RKO (cell line): ENCODE measurements at regions not wholly inside any gene's neighbourhood (a gene's known extent, or its start where the extent isn't known, plus 50 kb on each side); places are given as distances from the start of the nearest gene placed in this dataset.

Experiments used
- DNase-seq: peaks from one replicate; pipeline ENCODE4 v3.0.0-alpha.2; 2016; ENCODE audit warnings: low spot score

DNA sequence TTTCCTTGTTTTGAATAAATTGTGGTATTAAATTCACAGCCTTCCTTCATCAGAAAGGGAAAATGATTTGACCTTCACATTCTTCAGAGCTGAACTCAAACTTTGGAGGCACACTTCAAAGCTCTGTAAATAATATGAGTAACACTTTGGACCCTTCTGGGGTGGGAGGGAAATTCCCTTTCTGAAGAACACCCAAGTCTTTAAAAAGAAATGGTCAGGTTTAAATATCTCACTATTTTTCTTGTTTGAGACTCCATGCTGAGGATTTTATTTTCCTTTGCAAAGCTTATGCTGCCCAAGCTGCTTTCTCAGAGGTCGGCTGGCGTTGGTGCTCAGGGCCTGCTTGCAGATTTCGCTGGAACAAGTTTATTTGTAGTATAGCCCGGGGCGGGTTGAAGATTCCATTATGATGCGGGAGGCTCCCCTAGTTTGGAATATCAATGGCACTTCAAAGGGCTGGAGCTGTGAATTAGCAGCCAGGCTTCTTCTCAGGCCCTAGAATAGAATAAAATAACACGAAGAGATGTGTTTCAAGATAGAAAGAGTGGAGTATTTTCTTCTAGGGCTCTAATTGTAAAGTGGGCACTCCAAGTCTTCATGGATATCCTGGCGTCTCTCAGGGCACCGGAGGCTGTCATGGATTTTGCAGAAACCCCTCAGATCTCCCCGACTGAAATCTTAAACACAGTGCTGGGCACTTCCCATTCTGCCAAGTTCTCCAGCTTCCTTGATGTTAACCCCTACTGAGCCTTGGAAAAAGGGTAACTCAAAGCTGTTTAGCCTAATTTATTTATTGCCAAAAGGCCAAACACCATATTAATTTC, 315.6 kb downstream of the GPAT3 start:
- no peak for DNase-seq

DNA sequence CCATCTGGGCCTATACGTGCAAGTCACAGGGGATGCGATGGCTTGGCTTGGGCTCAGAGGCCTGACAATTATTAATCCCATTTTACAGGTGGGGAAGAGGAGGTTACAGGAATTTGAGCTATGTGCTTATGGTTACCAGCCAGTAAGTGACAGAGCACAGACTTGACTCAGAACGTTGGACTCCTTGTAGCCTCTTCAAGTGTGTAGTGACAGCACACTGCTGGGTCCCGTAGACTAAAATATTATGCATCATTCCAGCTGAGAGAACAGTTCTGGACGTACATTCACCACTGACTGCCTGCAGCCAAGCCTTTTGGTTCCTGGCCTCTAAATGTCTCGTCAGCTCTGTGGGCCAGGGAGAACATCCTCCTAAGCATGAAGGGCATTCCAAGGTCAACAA, 314.5 kb downstream of the GPAT3 start:
- no peak for DNase-seq

DNA sequence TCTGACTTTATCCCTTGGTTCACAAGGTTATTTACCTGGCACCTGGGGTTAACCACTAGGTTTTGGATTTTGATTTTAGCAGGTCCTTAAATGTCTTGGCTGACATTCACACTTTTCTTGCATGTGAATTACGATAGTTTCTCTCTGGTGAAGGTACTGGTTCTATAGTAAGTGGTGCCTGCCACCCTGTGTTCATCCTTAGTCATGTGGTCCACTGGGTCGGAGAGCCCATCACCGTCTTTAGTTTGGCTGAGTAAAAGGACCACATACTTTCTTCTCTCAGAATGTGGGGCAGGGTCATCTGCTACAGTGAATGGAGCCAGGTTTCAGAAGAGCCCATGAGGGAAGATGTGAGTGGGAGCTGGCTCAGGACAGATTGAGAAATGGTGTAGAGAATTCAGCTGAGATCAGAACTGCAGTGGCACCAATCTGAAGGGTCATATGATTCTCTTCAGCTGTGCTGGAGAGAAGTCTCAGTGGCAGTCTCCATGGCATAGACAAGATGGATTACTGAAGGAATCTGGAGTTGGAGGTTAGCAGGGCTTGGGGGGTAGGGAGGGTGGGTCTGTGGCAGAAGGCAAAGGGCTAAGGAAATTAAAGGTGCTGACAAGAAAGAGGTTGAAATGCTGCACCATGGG, 310.4 kb downstream of the GPAT3 start:
- DNase-seq: no peak

DNA sequence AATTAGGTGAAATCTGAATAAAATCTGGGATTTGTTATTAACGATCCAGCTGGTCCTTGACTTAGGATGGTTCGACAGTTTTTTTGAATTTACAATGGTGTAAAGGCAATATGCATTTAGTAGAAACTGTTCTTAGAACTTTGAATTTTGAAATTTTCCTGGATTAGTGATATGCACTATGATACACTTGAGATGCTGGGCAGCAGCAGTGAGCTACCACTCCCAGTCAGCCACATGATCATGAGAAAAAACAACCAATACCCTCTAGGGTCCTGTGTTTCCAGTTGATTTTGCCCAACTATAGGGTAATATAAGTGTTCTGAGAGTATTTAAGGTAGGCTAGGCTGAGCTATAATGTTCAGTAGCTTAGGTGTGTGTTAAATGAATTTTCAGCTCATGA, 303.7 kb downstream of the GPAT3 start:
- DNase-seq: no peak

DNA sequence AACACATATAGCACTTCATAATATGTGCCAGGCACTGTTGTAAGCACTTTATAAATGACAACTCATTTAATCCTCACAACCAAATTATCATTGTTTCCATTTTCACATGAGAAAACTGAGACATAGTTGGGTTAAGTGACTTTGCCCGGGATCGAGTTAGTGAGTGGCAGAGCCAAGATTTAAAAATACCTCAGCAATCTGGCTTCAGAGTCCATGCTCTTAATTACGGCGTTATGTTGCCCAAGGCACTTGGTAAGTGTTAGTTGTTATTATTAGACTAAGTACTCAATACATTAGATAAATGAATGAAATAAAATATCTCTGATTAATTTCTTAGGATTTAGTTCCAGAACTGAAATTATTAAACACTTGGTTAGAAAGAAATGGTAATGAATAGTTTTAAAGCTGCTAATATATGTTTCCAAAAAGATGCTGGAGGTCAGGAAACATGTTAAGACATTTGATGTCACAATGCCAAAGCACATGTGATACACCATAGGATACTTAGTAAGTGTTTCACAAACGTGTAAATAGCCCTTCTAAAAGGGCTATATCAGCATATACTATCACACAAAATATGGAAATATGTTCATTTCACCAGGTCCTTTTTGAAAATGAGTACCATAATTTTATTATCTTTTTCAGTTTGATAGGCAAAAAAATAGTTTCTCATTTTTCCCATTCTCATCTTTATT, 301.9 kb downstream of the GPAT3 start:
- DNase-seq: no peak

DNA sequence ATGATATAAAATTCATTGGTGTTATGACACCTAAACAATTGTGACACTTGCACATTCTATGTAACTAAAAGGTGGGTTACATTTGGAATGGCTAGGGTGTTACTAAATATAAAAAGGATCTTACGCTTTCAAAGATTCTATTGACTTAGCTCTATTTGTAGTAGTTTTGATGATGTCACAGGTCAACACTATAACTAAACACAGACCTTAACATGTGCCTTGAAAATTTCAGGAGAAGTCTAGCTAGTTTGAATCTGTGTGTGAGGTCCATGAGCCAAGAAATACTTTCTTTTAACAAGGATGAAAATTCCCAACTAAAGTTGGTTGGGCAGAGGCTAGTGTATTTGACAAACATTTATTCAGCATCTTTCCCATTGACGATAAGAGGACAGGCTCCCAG, 298.0 kb downstream of the GPAT3 start:
- no peak for DNase-seq

DNA sequence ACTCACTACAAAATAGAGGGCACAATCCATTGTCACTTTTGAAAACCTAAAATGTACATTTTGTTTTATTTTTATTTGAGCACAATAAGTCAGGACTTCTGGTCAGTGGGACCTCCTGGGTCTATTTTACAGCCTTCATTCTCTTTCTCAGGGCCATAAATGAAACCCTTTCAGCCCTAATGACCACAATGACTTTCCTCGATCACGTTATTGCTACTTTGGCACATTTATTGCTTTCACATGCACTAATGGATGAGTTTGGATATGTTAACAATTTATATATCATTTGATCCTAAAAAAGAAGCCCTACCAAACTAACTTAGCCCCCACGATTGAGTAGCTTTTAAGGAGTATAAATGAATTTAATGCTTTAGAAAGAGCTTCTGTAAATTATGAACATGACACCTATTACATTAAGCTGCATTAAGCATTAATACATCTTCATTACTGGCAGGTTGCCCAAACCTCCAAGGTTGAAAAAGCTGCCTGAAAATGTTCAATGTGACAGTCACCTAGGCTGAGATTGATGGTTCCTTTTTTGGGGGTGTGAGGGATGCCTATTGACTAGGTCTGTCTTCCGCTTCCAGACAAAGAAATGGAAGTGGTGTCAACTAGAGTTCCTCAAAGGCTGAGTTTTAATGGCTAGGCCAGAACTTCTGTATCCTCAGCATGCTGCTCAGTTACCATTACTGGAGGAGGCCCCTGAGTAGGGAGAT, 296.4 kb downstream of the GPAT3 start:
- DNase-seq: no peak

DNA sequence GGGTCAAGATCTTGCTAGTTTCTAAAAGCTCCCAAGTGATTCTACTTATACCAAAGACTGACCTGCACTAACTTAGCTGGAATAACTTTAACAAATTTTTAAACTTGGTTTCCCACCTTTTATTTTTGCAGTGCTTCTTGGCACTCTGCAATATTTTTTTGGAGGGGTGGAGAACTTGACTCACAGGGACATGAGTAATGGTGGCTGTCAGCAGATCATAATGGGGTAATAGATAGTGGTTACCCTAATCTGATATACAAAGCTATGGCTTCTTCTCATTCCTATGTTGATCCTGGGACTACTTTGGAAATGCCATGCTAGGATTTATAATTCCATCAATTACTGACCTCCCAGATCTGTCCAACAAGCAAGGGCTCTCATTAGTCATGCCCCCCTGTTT, 295.7 kb downstream of the GPAT3 start:
- peak; percentile 0 for DNase-seq

DNA sequence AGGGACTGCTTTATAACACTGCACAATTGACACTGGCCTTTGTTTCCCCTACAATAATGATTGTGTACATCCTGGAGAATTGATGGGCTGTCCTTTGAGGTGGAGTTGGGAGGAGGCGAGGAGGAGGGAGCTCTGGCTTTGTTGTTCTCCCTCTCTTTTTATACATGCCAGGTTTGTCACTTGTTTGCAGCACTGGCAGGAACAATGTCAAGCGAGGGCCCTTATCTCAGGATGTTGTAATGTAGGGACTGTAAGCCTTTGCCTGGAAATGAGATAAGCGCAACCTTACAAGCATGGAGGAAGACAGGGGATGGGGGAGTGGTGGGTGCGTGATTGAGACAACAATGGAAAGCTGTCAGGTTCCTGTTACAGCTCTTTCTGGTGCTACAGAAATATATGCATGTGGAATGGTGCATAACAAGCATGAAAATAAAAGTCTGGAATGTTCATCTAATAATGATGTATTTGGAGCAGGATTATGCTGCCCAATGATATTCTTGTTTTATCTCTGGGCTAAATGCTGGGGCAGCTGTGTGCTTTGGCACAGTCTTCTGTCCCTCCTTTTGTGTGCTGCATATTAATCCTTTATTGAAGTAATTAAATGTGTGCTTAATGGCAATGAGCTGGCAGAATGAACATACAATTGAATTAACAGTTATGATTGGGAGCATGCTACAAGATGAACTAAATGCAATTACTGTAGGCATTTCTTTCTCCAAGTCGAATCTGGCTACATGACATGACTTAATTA, 294.4 kb downstream of the GPAT3 start:
- DNase-seq: no peak

DNA sequence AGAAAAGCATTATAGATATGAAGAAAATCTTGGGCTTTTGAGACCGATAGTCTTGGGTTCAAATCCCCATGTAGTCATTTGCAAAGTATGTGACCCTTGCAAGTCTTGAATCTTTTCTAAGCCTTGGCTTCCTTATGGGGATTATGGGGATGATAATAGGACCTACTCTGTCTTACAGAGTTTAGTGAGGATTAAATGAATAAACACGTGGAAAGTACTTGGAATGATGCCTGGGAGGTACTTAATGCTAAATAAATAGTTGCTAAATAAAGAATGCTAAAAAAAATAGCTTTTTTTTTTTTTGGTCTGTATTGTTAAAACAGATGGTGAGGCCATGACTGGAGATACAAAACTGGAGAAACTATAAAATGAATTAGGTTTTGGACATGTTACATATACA, 292.7 kb downstream of the GPAT3 start:
- no peak for DNase-seq

DNA sequence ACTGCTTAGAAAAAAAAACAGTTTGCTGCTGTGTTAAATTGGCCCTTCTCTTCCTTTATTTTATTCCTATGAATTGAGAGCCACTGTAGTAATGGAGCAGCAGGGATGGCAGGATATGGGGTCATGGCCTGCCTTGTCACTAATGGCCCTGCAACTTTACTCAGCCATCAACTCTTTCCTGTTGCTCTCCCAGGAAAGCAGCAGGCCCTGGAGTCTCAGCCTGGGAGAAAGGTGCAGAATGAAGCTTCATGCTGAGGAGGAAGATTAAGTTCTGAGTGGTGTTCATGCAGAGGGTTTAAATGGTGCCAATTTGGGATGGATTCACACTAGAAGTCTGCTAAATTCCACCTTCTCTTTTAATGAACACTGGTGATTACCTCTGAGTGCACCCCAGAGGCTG, 285.6 kb downstream of the GPAT3 start:
- DNase-seq: no peak

DNA sequence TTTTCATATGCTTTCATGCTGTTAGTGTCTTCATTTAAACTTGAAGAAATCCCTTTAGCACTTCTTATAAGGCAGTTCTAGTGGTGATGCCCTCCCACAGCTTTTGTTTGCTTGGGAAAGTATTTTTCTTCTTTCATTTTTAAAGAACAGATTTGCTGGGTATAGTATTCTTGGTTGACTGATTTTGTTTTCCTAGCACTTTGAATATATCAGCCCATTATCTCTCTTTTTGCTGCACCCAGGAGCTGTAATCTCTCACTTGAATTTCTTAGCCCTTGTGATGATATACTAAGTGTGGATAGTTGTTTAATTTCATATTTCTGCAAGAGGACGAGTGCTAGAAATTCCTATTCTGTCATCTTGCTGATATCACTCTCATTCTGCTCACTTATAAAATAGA, 283.7 kb downstream of the GPAT3 start:
- no peak for DNase-seq

DNA sequence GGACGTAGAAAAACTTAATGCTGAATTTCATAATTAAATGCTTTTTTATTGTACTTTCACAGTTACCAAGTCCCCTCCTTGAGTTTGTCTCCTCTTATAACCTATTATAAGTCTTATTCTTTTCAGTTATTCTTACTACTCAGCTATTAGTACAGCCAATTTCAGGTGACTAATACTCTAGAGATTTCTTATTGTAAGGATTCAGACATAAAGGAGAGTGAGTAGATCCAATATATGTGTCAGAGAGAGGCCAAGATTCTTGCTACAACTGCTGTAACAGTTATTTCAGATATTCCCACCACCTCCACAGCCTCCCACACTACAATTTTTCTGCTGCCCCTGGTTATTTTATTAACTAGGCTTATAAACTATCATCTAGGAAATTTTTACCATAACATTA, 274.5 kb downstream of the GPAT3 start:
- DNase-seq: peak; percentile 14

DNA sequence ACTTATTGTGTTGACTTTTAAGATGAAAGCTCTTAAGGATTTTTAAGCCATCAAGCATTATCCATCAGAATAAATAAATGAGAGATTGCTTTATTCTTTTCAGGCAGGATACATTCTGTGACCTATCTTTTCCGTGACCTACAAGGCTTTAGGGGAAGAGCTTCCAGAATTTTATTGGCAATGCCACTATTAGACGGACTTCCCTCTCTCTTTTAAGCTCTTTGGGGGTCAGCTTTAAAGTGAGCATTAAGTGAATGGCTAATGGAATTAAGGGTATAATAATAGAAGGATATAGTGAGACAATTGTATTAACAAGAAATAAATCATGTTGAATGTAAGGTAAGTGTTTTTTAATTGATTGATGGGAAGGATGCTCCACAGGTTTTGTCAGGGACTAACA, 273.7 kb downstream of the GPAT3 start:
- no peak for DNase-seq

DNA sequence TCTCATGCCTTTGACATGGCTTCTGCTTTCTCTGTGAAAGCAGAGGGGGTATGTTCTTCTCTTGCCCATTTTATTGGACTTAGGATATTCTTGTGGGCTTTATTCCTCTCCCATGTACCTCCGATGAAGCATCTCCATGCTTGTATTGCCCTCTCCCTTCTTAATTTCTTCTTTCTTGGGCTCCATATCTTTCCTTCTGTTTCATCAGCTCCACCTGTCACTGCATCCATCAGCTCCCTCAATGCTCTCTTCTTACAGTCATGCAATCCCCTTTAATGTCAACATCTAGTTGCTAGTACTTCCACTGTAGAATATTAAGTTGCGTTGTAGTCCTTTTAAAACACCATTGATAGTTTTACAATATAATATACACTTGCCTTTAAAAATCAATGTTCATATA, 257.6 kb downstream of the GPAT3 start:
- DNase-seq: no peak

DNA sequence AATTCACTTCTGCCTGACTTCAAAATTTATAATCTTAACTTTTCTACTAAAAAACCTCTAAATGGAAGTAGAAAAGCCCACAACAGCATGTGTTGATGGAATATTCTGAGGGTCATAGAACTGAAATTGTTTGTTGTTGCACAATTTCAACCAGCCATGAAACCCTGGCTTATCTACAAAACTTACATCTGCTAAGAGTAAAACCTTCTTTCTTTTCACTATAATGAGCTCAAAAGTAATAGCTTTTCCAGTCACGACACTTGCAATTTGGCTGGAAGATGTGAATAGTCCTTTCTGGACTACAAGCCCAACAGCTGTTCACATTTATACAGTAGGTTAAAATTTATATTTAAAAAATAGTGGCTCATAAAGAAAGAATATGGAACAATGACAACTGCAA, 250.0 kb downstream of the GPAT3 start:
- DNase-seq: no peak

DNA sequence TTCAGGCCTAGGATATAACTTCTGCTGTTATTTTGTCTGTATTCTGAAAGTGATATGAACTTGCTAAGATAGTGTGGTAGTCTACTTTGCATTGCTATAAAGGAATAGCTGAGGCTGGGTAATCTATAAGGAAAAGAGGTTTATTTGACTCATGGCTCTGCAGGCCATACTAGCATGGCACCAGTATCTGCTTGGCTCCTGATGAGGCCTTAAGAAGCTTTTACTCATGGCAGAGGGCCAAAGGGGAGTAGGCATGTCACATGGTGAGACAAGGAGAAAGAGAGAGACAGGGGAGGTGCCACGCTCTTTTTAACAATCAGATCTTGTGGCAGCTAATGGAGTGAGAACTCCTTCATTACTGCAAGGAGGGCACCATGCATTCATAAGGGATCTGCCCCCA, 247.3 kb downstream of the GPAT3 start:
- DNase-seq: no peak

DNA sequence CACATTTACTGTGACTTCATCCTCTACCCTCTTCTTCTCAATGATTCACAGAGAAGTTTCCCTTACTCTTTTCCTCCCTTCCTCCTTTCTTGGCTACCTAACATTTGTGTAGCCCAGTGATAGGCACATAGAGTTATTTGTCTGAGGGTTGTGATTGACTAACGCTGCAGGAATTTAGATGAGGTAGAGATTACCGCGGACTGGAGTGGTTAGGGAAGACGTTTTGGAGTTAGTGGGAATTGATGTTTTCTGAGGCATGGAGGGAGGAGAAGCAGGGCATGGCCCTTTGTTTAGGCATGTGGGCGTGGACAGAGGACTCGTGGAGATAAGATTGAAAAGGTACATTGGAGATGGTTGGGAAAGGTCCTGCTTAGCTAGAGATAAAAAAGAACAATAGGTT, 246.7 kb downstream of the GPAT3 start:
- no peak for DNase-seq

DNA sequence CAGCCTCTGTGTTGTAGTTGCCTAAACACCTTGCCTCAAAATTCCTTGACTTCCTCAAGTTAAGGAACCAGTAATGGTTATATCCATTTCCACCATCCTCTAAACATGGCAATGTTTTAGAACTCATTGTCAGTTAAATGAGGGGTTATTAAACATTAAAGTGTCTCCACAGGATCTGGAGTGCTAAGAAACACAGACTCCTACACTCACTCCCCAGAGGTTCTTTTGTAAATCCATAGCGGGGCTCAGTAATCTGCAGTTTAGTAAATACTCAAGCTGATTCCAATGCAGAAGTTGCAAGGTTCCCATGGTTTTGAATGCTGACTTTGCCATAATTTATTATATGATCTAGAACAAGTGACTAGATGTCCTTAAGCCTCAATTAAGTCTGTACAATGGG, 245.5 kb downstream of the GPAT3 start:
- DNase-seq: no peak

DNA sequence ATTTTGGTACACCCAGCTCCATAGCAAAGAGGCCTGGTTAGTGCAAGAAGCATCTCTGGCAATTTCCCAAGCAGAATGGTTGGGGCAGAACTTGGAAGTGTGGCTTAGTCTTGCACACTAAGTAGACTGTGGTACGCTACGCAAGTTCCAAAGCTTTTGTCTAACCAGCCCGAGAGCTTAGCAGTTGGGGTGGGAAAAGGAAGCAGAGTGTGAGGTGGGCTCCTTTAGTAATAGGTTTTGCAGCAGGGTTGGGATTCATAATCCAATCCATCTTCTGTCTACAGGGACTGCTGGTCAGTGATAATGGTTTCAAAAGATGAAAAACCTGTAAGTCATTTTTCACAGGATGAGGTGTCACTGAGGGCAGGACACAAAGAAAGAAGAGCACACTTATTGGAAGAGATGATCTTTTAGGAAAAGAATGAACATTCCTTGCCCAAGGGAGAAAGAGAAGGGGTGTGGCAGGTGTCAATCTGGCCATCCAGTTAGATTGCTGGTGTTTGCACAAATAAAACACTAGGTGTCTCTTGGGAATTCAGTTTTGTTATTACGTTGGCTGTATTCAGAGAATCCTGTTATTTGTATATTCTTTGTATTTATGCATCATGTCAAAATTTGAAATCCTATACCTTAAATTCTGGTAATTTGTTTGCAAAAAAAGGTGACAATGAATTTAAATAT, 244.3 kb downstream of the GPAT3 start:
- no peak for DNase-seq
